GM06990 (cell line): ENCODE measurements at regions not wholly inside any gene's neighbourhood (a gene's known extent, or its start where the extent isn't known, plus 50 kb on each side); places are given as distances from the start of the nearest gene placed in this dataset.

Source experiments
- DNase-seq: peaks from one replicate; pipeline ENCODE4 v3.0.0-alpha.2; 2011; ENCODE audit not compliant: insufficient read length; ENCODE audit errors: extremely low read depth
- H3K27me3 ChIP-seq: replicated peaks from 2 replicates; pipeline ENCODE4 v1.6.0; 2011; ENCODE audit warnings: low read length; ENCODE audit not compliant: control insufficient read depth, insufficient read depth
- H3K36me3 ChIP-seq: 2 replicates; pipeline ENCODE4 v1.5.1; 2011; ENCODE audit warnings: low read length; ENCODE audit not compliant: control insufficient read depth, insufficient read depth
- H3K4me3 ChIP-seq: replicated peaks from 2 replicates; pipeline ENCODE4 v1.5.1; 2011; ENCODE audit warnings: low read depth, mild to moderate bottlenecking, control low read depth, low read length
- CTCF ChIP-seq: IDR thresholded peaks from 2 replicates; pipeline ENCODE4 v1.5.1; 2011; ENCODE audit warnings: low read length, control low read depth, mild to moderate bottlenecking, inconsistent platforms; ENCODE audit not compliant: insufficient read depth, poor library complexity, severe bottlenecking

- no peaks in the 10 kb centered on the region for H3K36me3 ChIP-seq
- H3K27me3 ChIP-seq: no peaks in the 10 kb centered on the region
- no peak for TF ChIP-seq CTCF
- DNase-seq: no peak
- no peak overlapping the region for H3K4me3 ChIP-seq
Observed at GRCh38 chr5:173782671-173783101, 105.5 kb upstream of the CPEB4 start.

- no peak overlapping the region for H3K4me3 ChIP-seq
- no peaks in the 10 kb centered on the region for H3K27me3 ChIP-seq
- TF ChIP-seq CTCF: no peak
- H3K36me3 ChIP-seq: no peaks in the 10 kb centered on the region
- no peak for DNase-seq
Observed at GRCh38 chr5:173783371-173783770, 104.8 kb upstream of the CPEB4 start.

- Histone ChIP-seq H3K27me3 (no peaks in the 10 kb centered on the region), H3K4me3 (no peak overlapping the region), H3K36me3 (no peaks in the 10 kb centered on the region)
- no peak for DNase-seq
- no peak for TF ChIP-seq CTCF
Observed at GRCh38 chr5:173785400-173785799, 102.7 kb upstream of the CPEB4 start.

GRCh38 chr5:173785866-173786265 is 102.3 kb upstream of the CPEB4 start:
- no peaks in the 10 kb centered on the region for H3K27me3 ChIP-seq
- no peak overlapping the region for H3K4me3 ChIP-seq
- TF ChIP-seq CTCF: no peak
- no peak for DNase-seq
- no peaks in the 10 kb centered on the region for H3K36me3 ChIP-seq

GRCh38 chr5:173786286-173787187 is 101.6 kb upstream of the CPEB4 start:
- TF ChIP-seq CTCF: peak; percentile 97
- no peaks in the 10 kb centered on the region for H3K27me3 ChIP-seq
- peak; percentile 49 for DNase-seq
- no peaks in the 10 kb centered on the region for H3K36me3 ChIP-seq
- H3K4me3 ChIP-seq: no peak overlapping the region
